Stimulated activated CD8-positive, alpha-beta memory T cell treated with anti-CD3 and anti-CD28 coated beads, Interleukin-15, amount 100 ng/mL, for 24 hours (primary cell): ENCODE measurements at regions not wholly inside any gene's neighbourhood (a gene's known extent, or its start where the extent isn't known, plus 50 kb on each side); places are given as distances from the start of the nearest gene placed in this dataset.

ENCODE experiments used
- DNase-seq: peaks from one replicate; pipeline ENCODE4 v3.0.0-alpha.2; 2020; ENCODE audit warnings: low read depth

DNA sequence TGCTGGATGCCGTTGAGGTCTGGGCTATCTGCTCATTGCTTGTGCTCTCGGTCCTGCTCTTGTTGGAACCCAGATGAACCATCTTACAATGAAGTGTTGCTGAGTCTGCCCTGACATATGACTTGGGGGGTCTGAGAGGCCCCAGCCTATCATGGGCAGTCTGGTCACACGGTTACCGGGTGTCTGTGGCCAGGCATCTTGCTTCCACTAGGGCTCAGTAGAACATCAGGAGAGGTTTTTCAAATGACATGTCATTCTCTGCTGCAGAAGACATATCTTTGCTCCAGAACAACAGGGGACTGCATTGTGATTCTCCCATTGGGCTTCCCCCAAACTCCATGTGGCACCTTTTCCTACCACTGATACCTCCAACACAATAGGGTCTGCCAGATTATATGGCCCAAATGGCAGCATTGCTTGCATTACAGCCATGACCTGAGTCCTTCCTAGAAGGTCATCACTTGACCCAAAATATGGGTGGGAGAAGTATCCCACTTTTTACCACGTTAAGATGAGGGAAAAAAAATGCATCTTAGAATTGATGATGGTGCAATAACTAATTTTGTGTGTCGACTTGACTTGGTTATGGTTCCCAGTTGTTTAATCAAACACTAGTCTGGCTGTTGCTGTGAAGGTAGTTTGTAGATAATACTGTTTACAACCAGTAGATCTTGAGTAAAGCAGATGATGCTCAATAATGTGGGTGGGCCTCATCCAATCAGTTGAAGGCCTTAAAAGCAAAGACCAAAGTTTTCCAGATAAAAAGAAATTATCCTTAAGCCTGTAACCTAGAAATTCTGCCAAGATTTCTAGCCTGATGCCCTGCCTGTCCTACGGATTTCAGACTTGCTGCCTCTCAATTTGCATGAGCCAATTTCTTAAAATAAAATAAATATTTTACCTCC, 241.0 kb downstream of the QKI start:
- no peak for DNase-seq

DNA sequence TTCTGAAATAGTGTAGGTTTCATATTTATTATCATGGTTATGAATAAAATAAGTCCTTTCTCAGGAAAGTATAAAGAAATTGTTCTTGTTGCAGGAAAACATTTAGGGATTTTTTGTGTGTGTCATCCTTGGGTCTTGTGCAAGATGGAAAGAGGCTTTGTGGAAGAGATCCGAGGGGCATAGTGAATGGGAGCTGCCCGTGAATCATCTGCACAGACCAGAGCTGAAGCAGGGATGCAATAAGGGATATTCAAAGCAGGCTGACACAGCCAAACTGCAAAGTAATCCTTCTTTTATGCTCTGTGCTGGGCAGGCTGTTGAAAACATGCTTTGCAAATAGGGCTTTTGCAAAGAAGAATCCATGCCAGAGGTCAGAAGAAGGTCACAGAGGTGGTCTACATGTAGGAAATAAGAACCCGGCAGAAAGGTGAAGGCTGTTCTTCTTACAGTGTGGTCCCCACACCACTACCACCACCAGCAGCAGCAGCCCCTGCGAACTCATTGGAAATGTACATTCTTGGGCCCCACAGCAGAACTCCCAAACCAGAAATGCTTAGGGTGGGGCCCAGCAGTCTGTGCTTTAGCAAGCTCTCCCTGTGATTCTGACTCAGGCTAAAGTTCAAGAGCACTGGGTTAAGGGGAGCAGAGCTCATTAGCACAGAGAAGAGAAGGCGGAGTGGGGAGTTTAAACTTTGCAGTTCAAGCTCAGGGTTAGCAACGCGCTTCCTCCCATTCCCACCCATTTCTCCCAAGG, 237.6 kb downstream of the QKI start:
- no peak for DNase-seq

DNA sequence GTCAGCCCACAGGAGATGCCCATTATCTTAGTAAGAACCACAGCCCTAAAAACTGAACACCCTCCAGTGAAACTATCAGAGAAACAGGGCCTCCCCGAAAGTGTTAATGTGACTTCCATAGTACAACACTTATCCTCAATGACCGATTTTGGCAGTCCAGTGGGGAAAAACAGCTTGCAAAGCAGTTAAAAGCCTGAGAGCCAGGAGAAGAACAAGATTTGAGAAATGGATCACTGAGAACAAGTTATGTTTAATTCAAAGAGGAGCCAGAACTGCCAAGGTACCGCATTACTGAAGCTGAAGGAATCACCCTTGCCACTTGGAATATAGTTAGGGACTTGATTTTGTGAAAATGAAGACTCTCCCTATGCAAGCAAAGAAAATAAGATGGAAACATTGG, 236.9 kb downstream of the QKI start:
- no peak for DNase-seq

DNA sequence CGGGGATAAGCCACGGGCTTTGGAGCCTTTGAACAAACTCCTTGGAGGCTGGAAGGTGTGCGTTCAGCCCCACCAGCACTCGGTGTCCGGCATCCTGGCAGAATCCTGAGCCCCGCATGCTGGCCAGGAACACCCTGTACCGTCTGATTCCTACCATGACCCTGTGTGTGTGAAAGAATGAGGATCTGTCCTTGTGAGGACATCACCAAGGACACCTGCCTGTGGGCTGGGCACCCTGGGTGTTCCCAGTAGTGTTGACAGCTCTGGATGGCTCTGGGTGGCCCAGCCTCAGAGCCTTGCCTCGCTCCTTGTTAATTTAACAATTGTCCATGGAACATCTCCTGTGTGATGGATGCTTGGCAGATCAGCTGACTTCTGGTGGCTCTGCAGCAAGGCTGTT, 234.3 kb downstream of the QKI start:
- no peak for DNase-seq

DNA sequence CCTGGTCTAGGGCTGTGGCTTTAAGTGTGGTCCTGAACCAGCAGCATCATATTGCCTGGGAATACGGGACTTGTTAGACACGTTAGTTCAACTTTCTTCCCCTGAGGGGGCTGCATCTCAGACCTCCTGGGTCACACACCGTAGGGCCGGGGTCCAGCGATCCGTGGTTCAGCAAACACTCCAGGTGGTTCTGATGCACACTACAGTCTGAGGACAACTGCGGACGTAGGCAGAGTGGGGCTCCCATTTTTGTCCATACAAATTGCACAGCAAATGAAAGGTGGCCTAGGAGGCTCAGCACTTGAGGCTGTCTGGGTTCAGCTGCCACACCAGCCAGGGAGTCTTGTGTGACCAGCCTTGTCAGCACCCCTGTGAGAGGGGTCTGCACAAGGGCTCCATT, 233.1 kb downstream of the QKI start:
- DNase-seq: no peak

DNA sequence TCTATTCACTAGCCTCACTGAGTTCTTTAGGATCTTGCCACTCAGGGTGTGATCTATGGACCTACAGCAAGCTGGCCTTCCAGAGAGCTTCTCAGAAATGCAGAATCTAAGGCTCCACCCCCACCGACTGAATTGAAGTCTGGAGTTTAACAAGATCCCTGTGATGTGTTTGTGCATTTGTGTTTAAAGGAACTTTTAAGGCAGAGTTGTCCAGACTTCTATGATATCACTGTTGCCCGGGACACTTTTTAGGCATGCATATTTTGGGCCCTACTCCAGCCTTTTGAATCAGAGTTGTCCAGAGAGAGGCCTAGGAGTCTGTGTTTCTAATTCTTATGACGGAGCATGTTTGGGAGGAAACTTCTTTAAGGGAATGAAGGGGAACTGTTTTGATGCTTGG, 232.3 kb downstream of the QKI start:
- no peak for DNase-seq

DNA sequence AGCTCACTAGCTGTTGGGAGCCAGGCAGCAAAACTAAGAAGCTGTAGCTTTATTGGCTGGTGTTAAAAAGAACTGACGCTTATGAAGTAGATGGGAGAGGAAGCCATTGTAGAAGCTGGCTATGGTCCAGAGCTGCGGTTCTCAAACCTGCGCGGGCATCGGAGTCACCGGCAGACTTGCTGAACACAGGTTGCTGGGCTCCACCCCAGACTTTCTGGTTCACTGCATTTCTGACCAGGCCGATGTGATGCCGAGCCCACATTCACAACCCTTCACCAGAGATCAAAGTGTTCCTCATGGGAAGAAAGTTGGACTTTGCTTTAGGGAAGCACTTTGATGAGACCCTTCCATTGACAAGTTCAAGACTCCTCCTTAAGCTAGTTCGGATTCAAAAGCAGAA, 231.6 kb downstream of the QKI start:
- DNase-seq: no peak

DNA sequence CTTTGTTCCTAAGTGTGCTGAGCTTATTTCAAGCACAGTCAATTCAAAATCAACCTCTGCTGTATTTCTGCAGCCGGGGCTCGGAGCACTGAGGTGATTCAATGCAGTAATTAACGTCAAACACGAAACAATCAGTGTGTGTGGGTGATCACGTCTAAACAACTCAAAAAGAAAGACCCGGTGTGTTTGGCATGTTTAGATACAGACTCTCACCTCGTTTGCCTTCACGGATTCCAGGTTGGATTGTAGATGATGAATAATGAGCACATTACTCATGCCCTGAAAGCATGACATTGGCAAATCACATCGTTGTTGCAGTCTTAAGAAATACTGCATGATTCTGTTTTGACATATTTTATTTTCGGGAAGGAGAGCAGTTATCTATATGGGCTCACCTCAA, 231.0 kb downstream of the QKI start:
- DNase-seq: no peak

DNA sequence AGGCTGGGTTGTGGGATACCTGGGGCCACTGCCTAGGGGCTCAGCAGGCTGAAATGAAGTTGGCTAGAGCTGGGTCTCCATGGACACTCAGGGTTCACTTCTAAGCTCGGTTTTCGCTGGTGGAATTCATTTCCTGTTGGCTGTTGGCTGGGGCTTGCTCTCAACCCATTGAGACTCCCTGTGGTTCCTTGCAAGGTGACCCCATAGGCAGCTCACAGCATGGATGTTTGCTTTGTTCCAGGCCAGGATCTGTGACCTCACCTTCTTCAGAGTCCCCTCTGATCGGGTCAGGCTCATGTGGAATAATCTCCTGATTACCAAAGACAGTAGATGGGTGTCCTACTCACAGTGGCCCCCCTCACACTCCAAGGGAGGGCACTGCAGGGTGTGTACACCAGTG, 229.3 kb downstream of the QKI start:
- no peak for DNase-seq

DNA sequence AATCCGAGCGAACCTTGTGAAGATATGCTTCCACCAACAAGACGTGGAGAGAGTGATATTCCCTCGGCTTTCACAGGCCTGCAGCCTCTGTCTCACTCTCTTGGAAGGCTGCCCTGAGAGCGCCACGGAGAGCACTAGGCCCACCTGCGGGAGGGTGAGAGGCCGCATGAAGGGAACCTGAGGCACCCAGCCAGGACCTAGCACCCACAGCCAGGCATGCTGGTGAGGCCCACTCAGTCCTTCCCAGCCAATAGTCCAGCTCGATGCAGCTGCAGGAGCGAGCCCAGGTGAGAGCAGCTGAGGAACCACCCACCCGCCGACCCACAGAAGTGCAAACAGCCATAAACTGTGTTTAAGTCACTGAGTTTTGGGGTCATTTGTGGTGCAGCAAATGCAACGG, 227.2 kb downstream of the QKI start:
- no peak for DNase-seq

DNA sequence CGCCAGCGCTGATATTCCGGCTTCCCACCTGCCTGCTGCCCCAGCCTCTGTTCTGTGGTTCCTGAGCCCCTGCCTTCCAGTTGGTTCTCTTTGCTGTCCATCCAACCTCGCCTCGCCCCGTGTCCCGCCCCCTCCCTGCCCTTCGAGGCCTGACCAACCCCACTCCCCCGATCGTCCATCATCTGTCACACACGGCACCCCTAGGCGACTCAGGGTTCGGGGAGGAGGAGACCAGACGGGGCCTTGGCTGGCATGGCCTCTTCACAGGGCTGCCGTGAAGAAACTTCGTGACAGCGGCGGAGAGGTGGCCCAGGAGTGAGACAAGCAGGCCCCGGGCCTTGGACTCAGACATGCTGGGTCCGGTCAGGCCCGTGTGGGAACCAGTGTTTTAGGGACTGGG, 226.1 kb downstream of the QKI start:
- no peak for DNase-seq

DNA sequence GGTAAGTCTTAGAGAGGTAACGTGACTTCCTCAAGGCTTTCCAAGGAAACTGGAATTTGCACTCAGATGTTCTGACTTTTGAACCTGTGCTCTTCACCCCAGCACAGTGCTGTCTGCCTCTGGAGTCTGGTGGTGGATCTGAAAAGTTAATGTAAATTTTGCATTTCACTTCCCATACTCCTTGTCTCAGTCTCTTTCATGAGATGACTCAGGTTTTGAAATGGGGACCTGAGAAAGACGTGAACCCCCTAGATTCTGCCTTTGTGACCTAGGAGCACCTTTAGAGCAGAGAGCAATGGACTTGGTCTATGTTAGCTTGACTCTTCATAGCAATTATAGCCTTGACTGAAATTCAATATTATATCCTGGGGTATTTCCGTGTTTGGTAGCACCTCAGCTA, 223.0 kb downstream of the QKI start:
- DNase-seq: no peak

DNA sequence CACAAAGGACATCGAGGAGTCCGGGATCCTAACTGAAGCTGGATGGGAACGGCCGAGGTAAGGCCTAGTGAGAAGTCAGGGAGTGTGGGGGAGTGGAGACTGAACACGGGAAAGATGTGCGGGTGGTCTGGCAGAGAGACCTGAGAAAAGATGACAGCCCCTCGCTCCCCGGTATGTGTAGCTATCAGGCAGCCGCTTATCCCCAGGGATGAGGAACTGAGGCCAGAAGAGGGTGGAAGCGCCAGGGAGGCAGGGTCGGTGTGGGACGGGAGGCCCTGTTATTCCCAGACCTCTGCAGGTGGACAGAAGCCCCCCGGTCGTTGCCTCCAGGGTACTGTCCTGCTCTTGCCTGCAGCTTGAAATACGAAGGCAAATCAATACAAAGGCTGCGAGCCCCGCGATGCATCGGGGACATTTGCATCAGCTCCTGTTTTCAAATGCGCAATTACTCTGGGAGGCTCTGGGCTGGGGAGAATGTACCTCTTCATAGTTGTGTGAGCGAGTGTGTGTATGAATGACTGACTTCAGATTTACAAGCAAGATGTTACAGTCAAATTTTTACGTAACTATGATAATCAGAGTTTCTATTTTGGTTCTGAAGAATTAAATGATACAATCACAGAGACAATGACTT, 221.3 kb downstream of the QKI start:
- DNase-seq: no peak

DNA sequence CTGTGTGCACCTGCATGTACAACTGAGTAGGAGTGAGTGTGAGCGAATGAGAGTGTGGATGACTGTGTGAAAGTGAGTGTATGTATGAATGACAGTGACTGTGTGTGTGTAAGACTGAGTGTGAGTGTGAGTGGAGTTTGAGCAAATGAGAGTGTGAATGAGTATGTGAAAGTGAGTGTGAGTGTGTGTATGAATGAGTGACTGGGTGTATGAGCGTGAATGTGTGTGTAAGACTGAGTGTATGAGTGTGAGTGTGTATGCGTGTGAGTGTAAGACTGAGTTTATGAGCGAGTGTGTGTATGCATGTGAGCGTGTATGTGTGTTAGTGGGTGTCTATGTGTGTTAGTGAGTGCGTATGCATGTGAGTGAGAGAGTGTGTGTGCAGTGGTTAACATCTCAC, 220.8 kb downstream of the QKI start:
- no peak for DNase-seq

DNA sequence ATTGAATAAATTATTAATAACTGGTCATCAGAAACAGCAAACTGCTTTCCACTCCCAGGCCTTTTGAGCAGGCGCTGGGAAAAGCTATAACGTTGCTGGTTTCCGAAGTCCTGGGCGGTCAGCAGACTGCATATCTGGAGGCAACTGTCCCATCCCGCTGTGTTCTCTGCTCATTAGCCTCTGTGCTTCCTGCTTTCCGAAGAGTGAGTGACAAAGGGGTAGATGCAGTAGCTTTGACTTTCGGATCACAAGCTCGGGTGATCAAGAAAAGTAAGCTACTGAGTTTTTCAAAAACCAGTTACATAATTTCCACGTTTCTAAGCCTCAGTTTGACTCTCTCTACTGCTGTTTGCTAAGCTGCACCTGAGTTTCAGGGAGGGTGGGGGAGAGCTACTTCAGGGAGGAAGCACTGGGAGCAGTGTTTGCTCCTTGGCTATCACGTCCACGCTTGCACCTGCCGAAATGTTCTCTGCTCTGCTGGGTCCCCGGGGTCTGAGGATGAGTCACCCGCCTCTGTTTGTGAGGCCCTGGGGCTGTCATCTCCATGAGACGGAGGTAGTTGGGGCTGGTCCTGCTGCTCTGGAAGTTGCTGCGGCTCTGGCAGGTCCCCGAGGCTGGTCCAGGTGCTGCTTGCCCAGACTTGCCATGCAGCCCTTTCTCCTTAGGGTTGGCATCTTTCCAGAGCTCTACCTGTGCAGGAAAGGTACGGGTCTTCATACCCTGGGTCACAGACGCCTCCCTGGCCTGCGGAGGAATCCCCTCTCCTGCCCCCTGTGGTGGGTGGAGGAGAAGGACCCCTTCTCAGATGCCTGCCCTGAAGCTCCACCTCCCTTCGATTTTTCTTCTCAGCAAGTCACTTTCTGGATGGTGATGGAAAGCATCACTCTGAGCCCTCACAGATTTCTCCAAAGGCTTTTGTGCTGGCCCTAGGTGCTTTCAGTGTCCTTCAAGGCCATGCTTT, 220.0 kb downstream of the QKI start:
- no peak for DNase-seq

DNA sequence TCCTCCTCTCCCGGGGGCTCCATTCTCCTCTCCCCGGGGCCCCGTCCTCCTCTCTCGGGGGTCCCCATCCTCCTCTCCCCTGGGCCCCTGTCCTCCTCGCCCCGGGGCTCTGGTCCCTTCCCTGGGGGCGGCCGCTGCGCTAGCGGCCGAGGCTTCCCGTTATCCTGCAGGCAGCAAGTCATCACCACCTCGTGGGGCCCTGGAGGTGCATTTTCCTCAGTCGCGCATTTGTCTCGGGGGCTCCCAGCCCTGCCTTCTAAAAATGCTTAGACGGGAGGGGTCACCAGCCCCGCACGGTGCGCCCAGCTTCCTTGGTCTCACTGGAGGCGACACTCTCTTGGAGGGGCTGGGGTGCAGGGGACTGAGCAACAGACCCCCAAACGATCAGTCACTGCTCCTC, 216.5 kb downstream of the QKI start:
- DNase-seq: no peak

DNA sequence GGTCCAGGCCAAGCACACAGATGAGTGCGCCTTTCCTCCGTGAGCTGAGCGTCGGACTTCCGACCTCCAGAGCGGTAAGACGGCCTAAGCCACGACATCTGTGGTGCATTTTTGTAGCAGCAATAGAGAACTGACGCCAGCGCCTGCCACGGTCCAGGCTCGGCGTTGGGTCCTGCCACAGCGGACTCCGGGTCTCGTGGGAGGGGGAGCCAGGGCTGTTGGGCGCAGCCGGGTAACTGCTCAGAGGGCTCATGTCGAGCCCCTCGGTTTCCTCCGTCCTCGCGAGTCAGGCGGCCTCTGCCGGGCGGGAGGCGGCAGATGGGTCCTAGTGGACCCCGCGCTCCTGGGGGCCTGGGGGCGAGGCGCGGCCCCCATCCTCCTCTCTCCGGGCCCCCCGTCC, 216.1 kb downstream of the QKI start:
- no peak for DNase-seq

DNA sequence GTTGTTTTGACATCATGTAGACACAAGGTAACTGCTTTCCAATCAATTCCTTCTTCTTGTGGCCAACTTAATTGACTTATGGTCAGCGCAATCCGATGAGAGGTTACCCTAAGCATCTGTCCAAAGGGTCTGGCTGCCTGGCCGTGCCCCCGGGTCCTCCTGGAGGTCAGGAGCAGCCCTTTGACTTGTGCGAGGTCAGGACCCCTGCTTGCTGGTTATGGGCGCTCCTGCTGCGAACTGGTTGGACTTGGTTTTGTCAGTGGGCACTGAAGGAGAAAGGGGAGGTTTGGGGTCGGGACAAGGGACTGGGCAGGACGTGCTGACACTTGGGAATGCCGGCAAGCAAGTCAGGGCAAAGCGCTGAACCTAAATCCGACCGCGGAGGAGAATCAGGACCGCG, 215.6 kb downstream of the QKI start:
- DNase-seq: no peak
